HG02870 (cell line): ENCODE measurements at regions not wholly inside any gene's neighbourhood (a gene's known extent, or its start where the extent isn't known, plus 50 kb on each side); places are given as distances from the start of the nearest gene placed in this dataset.

Experiments used
- ATAC-seq: cut with Tn5 transposase; IDR thresholded peaks from one replicate; pipeline ENCODE4 v1.9.1; 2021; ENCODE audit warnings: mild to moderate bottlenecking, moderate library complexity; ENCODE audit not compliant: unreplicated experiment

- ATAC-seq: no peak
Measured at GRCh38 chr5:107155707-107156106, 515.0 kb downstream of the EFNA5 start.

- ATAC-seq: no peak
Measured at GRCh38 chr5:107154593-107154992, 516.1 kb downstream of the EFNA5 start.

- no peak for ATAC-seq
Measured at GRCh38 chr5:107153283-107153682, 517.5 kb downstream of the EFNA5 start.

- peak; percentile 91 for ATAC-seq
Measured at GRCh38 chr5:107149243-107150005, 521.3 kb downstream of the EFNA5 start.

- no peak for ATAC-seq
Measured at GRCh38 chr5:107147589-107147988, 523.1 kb downstream of the EFNA5 start.

GRCh38 chr5:107146901-107147300, 523.8 kb downstream of the EFNA5 start:
- no peak for ATAC-seq

- no peak for ATAC-seq
Measured at GRCh38 chr5:107135391-107135790, 535.3 kb downstream of the EFNA5 start.

GRCh38 chr5:107134931-107135330, 535.8 kb downstream of the EFNA5 start:
- ATAC-seq: no peak

- no peak for ATAC-seq
Measured at GRCh38 chr5:107129051-107129450, 541.7 kb downstream of the EFNA5 start.

- ATAC-seq: no peak
Measured at GRCh38 chr5:107127878-107128277, 542.9 kb downstream of the EFNA5 start.

GRCh38 chr5:107126341-107126740, 544.4 kb downstream of the EFNA5 start:
- ATAC-seq: no peak

GRCh38 chr5:107124376-107124775, 546.4 kb downstream of the EFNA5 start:
- ATAC-seq: no peak

- ATAC-seq: no peak
Measured at GRCh38 chr5:107123014-107123413, 547.7 kb downstream of the EFNA5 start.

- ATAC-seq: no peak
Measured at GRCh38 chr5:107121793-107122519, 548.8 kb downstream of the EFNA5 start.

- no peak for ATAC-seq
Measured at GRCh38 chr5:107119656-107120055, 551.1 kb downstream of the EFNA5 start.

GRCh38 chr5:107118184-107119019, 552.3 kb downstream of the EFNA5 start:
- ATAC-seq: no peak

GRCh38 chr5:107112216-107112615, 558.5 kb downstream of the EFNA5 start:
- ATAC-seq: no peak

GRCh38 chr5:107104040-107104995, 566.4 kb downstream of the EFNA5 start:
- no peak for ATAC-seq

GRCh38 chr5:107103522-107103921, 567.2 kb downstream of the EFNA5 start:
- no peak for ATAC-seq

GRCh38 chr5:107100121-107100520, 570.6 kb downstream of the EFNA5 start:
- no peak for ATAC-seq
